Hematopoietic multipotent progenitor cell (in vitro differentiated cells): ENCODE measurements at regions not wholly inside any gene's neighbourhood (a gene's known extent, or its start where the extent isn't known, plus 50 kb on each side); places are given as distances from the start of the nearest gene placed in this dataset. TPM values are rescaled to one million over a fixed set of nuclear protein-coding genes. Genes with fewer than 3 reads are reported as not detected.

ENCODE experiments used
- DNase-seq, 3 donors: peaks; one replicate each; pipeline ENCODE4 v3.0.0-alpha.2; 2011 to 2015; ENCODE audit warnings: low read depth in 2 of 3, low spot score in 2 of 3
- small RNA-seq: library from RNA; depleted of rRNA; stranded (forward); fragments of <200 nt; gene quantifications from one replicate; pipeline ENCODE3, GENCODE V24; 2012

DNA sequence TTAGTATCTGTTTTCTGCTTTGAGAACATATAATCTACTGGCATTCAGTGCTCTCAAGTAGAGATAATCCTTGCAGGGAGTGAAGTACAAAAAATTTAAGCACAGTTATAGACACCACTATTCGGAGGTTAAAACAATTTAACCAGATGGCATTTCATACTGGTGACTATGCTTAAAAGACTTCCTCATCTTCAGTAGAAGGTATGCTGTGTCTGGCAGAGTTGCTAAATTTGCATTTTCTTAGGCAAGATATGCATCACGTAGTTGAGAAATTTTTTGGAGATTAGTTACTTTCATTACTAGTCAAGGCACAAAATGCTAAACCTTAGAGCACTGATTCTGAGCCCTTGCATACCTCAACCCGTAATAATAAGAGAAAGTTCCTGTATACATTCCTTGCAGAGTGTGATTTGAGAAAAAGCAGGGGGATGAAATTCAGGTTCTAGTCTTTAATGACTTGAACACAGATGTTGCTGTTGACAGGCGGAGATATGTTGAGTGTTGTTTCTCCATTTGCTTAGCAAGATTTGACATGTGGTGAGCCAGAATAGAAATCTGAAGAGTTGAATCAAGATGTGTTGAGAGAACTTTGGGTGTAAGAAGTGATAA, 70.8 kb upstream of the STARD4 start:
- no peak for DNase-seq

DNA sequence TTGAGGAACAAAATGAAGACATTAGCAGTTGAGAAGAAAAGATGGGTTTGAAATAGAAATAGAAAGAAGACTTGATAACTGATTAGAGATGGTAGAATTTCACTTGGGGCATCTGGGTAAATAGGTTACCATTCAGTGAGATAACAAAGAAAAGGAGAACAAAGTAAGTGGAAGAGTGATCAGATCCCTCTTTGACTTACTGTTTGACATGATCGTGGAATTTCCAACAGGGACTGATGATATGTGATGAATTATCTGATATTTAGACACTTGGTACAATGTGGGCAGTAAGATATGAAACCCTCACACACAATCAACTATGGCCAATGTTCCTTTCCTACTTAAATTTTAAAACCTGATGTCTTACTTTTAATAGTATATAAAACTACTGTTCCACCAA, 70.1 kb upstream of the STARD4 start:
- DNase-seq, result no peak

DNA sequence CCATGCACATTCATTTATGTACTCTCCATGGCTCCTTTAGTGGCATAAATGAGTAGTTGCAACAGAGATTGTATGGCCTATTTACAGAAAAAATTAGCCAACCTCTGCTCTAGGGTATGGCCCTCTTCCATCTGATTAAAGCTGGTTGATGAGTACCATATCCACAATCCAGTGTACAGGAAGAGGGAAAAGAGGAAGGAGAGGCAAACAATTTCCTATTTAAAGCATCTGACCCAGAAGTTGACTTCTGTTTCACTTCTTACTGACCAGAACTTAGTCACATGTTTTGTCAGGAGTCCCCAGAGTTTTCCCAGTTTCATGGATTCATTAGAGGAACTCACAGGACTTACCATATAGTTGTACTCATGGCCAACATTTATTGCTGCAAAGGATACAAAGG, 68.6 kb upstream of the STARD4 start:
- no peak for DNase-seq

DNA sequence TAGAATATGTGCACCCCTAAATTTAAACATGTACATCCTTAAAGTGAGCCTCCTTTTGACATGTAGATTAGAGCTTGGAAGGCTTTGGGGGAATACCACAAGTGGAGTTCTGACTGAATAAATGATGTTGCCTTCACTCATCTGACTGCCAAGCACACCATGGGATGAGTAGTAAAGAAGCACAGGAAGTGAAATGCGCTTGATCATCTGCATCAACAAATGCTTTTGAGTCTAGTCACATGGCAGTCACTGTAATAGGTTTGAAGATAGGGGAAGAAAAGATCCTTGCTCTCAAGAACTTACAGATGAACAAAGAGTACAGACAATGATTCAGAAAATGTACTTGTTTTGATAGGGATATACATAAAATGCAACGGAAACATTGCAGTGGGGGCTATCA, 62.0 kb upstream of the STARD4 start:
- DNase-seq, result no peak

DNA sequence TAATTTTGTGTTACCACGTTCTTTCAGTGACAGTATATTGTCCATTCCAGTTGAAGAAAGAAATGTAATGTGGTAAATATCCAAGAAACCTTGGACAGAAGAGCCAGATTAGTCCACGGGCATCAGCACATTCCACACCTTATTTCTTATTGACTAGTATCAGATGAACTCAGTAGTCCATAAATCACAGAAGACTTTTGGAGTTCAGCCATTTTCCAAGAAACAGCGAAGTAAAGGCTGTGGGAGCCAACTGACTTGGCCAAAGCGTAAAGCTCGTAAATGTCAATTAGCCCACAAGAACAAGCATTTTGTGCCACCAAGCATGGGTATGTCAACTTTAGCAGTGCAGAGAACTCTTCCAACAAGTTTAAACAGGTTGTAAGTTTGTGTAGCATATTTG, 60.2 kb upstream of the STARD4 start:
- no peak for DNase-seq

DNA sequence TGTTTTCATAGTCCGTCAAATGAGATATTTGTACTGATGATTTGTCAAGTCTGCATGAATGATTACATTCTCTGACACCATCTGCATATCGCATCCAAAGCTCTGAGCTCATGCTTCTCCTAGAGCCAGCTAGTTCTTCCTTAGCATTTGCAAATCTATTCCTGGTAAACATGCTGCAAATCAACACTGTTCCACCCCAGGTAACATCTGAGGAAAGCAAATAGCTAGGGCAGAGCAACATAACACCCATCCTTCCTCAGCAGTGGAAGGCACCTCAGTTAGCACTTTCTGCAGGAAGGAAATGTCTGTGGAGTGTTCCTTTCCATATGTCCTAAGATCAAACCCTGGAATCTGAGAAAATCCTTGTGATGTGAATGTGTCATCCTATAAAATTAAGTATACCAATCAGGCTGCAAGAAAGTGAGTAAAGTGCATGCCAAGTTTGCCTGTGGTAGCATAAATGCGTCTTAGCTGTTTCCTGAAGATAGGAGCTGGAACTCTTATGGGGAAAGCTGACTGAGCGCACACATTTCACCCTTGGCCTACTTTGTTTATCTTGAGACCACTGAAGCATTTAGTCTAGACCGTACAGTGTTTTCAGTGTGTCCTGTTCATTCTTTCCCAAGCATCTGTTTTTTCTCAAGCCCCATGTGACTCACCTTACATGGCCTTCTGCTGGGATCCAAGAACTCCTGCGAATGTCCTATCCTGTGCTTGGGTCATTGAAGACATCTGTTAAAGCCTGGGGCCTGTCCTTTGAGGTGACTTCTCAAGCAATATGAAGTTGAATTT, 50.9 kb upstream of the STARD4 start:
- DNase-seq, result peak in 2 of 3 donors; percentile 35 to 56

DNA sequence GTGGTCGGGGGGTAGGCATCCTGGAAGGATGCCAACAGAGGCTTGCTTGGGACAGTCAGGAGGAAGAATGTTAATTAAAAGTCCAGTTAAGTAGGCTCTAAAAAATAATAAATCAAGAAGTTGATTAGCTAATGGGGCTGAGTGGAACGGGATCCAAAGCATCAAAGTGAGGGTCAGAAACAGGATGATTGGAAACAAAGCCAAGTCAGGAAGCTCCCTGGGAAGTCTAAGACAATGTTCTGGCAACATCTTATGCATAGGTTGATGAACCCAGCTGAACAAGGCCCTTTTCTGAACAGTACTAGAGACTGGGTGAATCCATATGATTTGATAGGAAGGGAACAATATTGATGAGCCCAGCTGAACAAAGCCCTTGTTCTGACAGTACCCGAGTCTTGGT, 50.2 kb upstream of the STARD4 start:
- no peak for DNase-seq

Small RNA genes in the stretch of these regions (small RNA-seq; reads per million reads assigned to genes)
- not detected for gene AC008967.1
- gene HMGN1P13, result not detected
